Endodermal cell (in vitro differentiated cells): ENCODE measurements at regions not wholly inside any gene's neighbourhood (a gene's known extent, or its start where the extent isn't known, plus 50 kb on each side); places are given as distances from the start of the nearest gene placed in this dataset.

Source experiments
- DNase-seq: peaks from one replicate; pipeline ENCODE4 v3.0.0-alpha.2; 2017
- H3K27ac ChIP-seq: 2 replicates; pipeline ENCODE4 v1.5.1; 2013; ENCODE audit warnings: mild to moderate bottlenecking, low read depth, low read length, moderate library complexity
- H3K27me3 ChIP-seq: 2 replicates; pipeline ENCODE4 v1.6.1; 2013; ENCODE audit warnings: mild to moderate bottlenecking, low read length, moderate library complexity; ENCODE audit not compliant: insufficient read depth, control insufficient read depth, poor library complexity, severe bottlenecking
- H3K36me3 ChIP-seq: 2 replicates; pipeline ENCODE4 v1.7.0; 2013; ENCODE audit warnings: mild to moderate bottlenecking, low read length, moderate library complexity; ENCODE audit not compliant: control insufficient read depth, insufficient read depth
- H3K4me1 ChIP-seq: one replicate; pipeline ENCODE4 v1.7.0; 2013; ENCODE audit warnings: low read length; ENCODE audit not compliant: control insufficient read depth, insufficient read depth
- H3K4me3 ChIP-seq: 2 replicates; pipeline ENCODE4 v1.5.1; 2013; ENCODE audit warnings: mild to moderate bottlenecking, low read length, moderate library complexity
- H3K9ac ChIP-seq: 2 replicates; pipeline ENCODE4 v1.6.1; 2013; ENCODE audit warnings: mild to moderate bottlenecking, low read length, moderate library complexity; ENCODE audit not compliant: poor library complexity, severe bottlenecking; ENCODE audit errors: extremely low read depth
- H3K9me3 ChIP-seq: 2 replicates; pipeline ENCODE4 v1.6.1; 2013; ENCODE audit warnings: mild to moderate bottlenecking, low read length, moderate library complexity; ENCODE audit not compliant: control insufficient read depth
- H3K27ac Mint-ChIP-seq: 2 replicates; pipeline ENCODE4 v1.8.0; 2020; ENCODE audit warnings: mixed read lengths
- H3K27me3 Mint-ChIP-seq: 2 replicates; pipeline ENCODE4 v1.8.0; 2021; ENCODE audit warnings: mild to moderate bottlenecking, mixed read lengths; ENCODE audit not compliant: insufficient read depth
- H3K36me3 Mint-ChIP-seq: 2 replicates; pipeline ENCODE4 v1.8.0; 2020; ENCODE audit warnings: low read depth, mixed read lengths
- H3K4me1 Mint-ChIP-seq: 2 replicates; pipeline ENCODE4 v1.8.0; 2020; ENCODE audit warnings: mixed read lengths
- H3K4me3 Mint-ChIP-seq: 2 replicates; pipeline ENCODE4 v1.8.0; 2020; ENCODE audit warnings: mild to moderate bottlenecking, moderate library complexity, mixed read lengths
- H3K9me3 Mint-ChIP-seq: 2 replicates; pipeline ENCODE4 v1.8.0; 2020; ENCODE audit warnings: mild to moderate bottlenecking, mixed read lengths
- CTCF ChIP-seq: fragments of 200-600 bp; sonication (generic); conservative IDR thresholded peaks from 2 replicates; pipeline ENCODE4 v1.5.0; 2021; ENCODE audit warnings: antibody characterized with exemption, mild to moderate bottlenecking
- WGBS, 2 experiments: methylation state at CpG; one replicate each; pipeline versions ENCODE4 v1.1.5 to v1.1.7; 2013; ENCODE audit warnings: missing lambda C conversion rate in 2 of 2, mixed read lengths in 1 of 2; ENCODE audit not compliant: insufficient coverage in 1 of 2, insufficient read length in 1 of 2; 5-methylcytosine and 5-hydroxymethylcytosine counted together

DNA sequence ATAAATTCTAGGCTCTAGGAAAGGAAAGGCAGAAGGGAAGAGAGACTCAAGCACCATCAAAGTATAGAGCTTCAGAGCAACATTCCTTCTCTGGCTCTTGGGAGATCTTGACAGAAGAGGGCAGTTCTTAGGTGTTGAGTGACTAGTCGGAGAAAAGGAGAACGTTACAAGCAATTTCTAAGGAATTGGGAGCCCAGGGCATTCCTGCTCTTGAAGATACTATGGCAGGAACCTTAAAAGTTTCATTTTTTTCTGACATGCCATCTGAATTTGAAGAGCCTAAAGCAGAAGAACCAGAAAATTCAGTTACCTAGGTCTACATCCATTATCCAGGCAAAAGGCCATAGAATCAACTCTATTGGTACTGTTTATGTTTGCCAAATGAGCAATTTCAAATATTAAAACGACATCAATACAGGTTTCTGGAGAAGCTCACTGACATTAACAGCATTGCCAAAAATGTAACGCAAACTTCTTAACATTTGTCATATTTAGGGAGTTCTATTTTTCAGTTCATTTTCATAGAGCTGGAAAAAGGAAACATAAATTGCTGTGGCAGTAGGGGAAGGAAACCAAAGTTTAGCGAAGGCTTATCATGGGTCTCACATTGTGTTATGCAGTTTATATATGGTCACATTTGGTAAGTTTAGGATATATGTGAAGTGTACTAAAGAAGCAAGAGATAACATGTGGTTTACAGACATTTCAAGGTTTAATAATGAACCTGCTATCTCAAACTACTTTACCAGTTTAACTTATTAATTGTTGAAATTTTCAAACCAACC is 210.1 kb upstream of the NRIP1 start:
- Mint-ChIP-seq H3K27me3 (peaks cover 5% of the 10 kb centered on the region), H3K27ac (no peak overlapping the region), H3K9me3 (no peaks in the 10 kb centered on the region), H3K36me3 (no peaks in the 10 kb centered on the region), H3K4me1 (peaks cover 23% of the 10 kb centered on the region), H3K4me3 (no peak overlapping the region)
- no peak for TF ChIP-seq CTCF
- Histone ChIP-seq H3K27me3 (no peaks in the 10 kb centered on the region), H3K9ac (no peak overlapping the region), H3K27ac (no peak overlapping the region), H3K36me3 (no peaks in the 10 kb centered on the region), H3K4me3 (no peak overlapping the region), H3K9me3 (no peaks in the 10 kb centered on the region), H3K4me1 (peaks cover 5% of the 10 kb centered on the region)
- no peak for DNase-seq
- 96 to 97% methylated on average over 3 to 5 of the region's 5 CpGs for WGBS, 2 experiments

DNA sequence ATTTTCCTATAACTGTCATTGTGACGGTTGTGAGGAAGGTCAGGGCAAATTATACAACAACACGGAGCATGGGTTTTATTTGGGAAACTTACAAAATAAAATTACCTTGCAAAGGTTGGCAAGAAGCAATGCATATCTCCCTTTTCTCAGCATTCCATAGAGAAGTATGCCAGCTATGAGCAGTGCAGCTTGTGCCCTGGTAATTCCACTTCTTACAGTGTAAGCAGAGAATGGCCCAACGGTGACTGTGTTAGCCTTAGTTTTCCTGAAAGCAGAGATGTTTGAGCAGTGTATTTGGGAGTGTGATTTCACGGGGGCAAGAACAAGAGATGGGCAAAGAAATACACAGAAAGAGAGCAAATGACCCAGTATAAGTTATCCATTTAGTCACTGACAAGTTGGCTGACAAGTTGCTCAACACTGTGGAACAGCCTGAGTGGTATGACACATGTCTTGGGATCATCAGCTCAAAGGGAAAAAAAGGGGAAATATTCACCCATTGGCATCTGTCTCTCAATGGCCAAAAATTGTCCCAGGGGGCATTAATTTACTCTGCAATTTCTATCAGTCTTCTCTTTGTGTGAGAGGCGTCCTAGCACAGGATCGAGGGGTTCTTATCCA is 210.9 kb upstream of the NRIP1 start:
- no peak for DNase-seq
- Mint-ChIP-seq H3K9me3 (peaks cover under 1% of the 10 kb centered on the region), H3K27ac (no peak overlapping the region), H3K4me3 (no peak overlapping the region), H3K4me1 (peaks cover 23% of the 10 kb centered on the region), H3K36me3 (no peaks in the 10 kb centered on the region), H3K27me3 (peaks cover 5% of the 10 kb centered on the region)
- Histone ChIP-seq H3K9ac (no peak overlapping the region), H3K4me3 (no peak overlapping the region), H3K4me1 (peaks cover 5% of the 10 kb centered on the region), H3K27me3 (no peaks in the 10 kb centered on the region), H3K9me3 (no peaks in the 10 kb centered on the region), H3K36me3 (no peaks in the 10 kb centered on the region), H3K27ac (no peak overlapping the region)
- no peak for TF ChIP-seq CTCF
- WGBS, 2 experiments = 95 to 100% methylated on average over 4 to 6 of the region's 6 CpGs

DNA sequence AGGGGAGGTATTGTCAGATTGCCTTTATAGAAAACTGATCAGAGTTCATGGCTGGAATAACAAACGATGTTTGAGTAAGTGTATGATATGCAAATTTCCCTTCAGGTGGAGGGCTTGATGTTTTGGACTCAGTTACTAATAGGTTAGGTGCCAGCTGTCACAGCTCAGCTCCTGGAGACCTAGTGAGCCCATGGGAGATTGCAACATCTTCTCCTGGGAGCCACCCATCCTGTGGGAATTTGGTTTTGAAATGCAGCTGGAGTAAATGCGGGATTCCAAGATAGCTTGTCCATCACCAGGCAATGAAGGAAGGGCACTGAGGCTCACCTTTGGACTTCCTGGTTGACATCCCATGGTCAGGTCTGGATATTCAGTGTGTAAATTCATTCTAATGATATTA is 211.4 kb upstream of the NRIP1 start:
- peaks cover 23% of the 10 kb centered on the region for H3K4me1 Mint-ChIP-seq
- no peak overlapping the region for H3K27ac ChIP-seq

More for the DNA sequence above, 211.4 kb upstream of the NRIP1 start:
- no peak for DNase-seq
- WGBS, 2 experiments = 92 to 100% methylated on average over 2 of the region's 2 CpGs
- Mint-ChIP-seq H3K9me3 (peaks cover 6% of the 10 kb centered on the region), H3K27ac (no peak overlapping the region), H3K4me3 (no peak overlapping the region), H3K27me3 (peaks cover 5% of the 10 kb centered on the region), H3K36me3 (no peaks in the 10 kb centered on the region)
- Histone ChIP-seq H3K9me3 (no peaks in the 10 kb centered on the region), H3K9ac (no peak overlapping the region), H3K27me3 (no peaks in the 10 kb centered on the region), H3K4me3 (no peak overlapping the region), H3K36me3 (no peaks in the 10 kb centered on the region), H3K4me1 (peaks cover 5% of the 10 kb centered on the region)
- no peak for TF ChIP-seq CTCF
